ENCODE measurements at regions not wholly inside any gene's neighbourhood (a gene's known extent, or its start where the extent isn't known, plus 50 kb on each side); places are given as distances from the start of the nearest gene placed in this dataset.

DNA sequence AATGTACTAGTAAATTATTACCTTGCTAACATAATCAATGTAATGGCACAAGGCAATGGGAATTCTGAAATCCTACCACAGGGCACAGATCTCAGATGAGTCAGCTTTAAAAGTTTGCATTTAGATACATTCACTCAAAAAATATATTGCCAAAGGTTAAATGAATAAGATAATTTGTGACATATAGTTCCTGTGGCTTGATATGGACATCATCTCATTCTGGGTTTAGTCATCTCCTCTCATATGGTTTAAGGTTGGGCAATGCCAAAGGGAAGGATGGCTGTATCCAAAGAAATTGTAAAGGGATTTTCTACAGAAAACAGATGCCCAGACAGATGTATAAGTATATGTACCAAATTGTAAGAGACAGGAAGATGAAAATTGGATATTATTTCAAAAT, 1065.0 kb downstream of the LRFN5 start:
- Histone ChIP-seq H3K36me3 (ENCODE audit: control insufficient read depth, insufficient read depth, low read length) (no peaks in the 10 kb centered on the region), H3K4me3 (replicated peaks; ENCODE audit: low read depth, low read length) (no peak overlapping the region), H3K27me3 (replicated peaks; ENCODE audit: control insufficient read depth, insufficient read depth, low read length) (no peaks in the 10 kb centered on the region)
- no peak for DNase-seq (ENCODE audit: extremely low read depth, insufficient read length)
- TF ChIP-seq, protein P1, sequence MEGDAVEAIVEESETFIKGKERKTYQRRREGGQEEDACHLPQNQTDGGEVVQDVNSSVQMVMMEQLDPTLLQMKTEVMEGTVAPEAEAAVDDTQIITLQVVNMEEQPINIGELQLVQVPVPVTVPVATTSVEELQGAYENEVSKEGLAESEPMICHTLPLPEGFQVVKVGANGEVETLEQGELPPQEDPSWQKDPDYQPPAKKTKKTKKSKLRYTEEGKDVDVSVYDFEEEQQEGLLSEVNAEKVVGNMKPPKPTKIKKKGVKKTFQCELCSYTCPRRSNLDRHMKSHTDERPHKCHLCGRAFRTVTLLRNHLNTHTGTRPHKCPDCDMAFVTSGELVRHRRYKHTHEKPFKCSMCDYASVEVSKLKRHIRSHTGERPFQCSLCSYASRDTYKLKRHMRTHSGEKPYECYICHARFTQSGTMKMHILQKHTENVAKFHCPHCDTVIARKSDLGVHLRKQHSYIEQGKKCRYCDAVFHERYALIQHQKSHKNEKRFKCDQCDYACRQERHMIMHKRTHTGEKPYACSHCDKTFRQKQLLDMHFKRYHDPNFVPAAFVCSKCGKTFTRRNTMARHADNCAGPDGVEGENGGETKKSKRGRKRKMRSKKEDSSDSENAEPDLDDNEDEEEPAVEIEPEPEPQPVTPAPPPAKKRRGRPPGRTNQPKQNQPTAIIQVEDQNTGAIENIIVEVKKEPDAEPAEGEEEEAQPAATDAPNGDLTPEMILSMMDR (IDR thresholded peaks at IDR 0.05; ENCODE audit: insufficient read depth, low read length, poor library complexity, severe bottlenecking), result no peak

DNA sequence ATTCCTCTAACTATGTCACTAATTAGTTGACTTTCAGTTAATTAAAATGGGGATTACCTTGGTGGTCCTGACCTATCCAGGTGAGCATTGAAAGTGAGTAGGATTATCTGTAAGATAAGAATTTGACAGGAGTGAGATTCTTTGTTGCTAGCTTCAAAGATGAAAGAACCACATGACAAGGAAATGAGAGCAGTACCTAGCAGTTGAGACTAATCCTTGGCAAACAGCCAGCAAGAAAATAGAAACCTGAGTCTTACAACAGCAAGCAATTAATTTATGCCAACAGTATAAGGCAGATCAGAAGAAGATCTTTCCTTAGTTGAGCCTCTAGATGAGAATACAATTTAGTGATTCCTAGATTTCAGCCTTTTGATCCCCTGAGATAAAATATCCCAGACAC, 1058.4 kb downstream of the LRFN5 start:
- no peak overlapping the region for H3K4me3 ChIP-seq (replicated peaks; ENCODE audit: low read depth, low read length)
- TF ChIP-seq, protein P1 (IDR thresholded peaks at IDR 0.05; ENCODE audit: insufficient read depth, low read length, poor library complexity, severe bottlenecking), result no peak
- no peaks in the 10 kb centered on the region for H3K36me3 ChIP-seq (ENCODE audit: control insufficient read depth, insufficient read depth, low read length)
- no peaks in the 10 kb centered on the region for H3K27me3 ChIP-seq (replicated peaks; ENCODE audit: control insufficient read depth, insufficient read depth, low read length)
- no peak for DNase-seq (ENCODE audit: extremely low read depth, insufficient read length)

DNA sequence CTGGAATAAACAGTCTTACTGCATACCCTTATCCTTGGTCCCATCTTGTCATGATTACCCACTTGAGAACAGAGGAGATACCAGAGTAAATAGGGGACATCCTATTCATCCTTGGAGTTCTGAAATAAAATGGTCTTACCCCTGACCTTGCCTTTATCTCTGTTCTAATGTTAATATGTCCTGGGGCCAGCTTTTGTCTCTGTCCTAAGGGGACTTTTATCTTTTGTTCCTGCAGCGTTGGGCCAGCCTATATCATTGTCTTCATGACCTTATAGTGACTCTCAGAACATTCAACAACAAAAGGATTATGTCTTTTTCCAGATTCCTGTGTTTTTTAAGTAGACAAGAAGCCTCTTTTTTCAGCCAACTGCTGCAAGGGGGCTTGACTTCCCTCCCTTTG, 1057.5 kb downstream of the LRFN5 start:
- DNase-seq (ENCODE audit: extremely low read depth, insufficient read length), result no peak
- H3K4me3 ChIP-seq (replicated peaks; ENCODE audit: low read depth, low read length), result no peak overlapping the region
- no peaks in the 10 kb centered on the region for H3K36me3 ChIP-seq (ENCODE audit: control insufficient read depth, insufficient read depth, low read length)
- H3K27me3 ChIP-seq (replicated peaks; ENCODE audit: control insufficient read depth, insufficient read depth, low read length), result no peaks in the 10 kb centered on the region
- TF ChIP-seq, protein P1 (IDR thresholded peaks at IDR 0.05; ENCODE audit: insufficient read depth, low read length, poor library complexity, severe bottlenecking), result no peak

DNA sequence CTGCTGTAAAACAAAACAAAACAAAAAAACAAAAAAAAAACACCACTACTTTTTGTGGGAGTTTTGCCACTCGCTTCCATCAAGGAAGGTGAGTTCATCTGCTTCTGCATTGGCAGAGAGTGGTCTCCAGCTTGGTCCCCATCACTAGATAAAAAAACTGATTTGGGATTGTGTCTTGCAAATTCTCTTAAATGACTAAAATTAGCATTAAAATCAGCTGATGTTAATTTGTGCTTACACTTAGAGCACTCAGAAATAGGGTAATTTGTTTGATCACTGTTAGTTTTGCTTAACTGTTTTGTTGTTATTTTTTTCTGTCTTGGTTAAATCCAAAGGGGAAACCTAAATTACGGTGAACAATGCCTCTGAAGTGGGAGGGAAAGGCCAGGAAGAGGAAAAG, 1048.0 kb downstream of the LRFN5 start:
- no peak overlapping the region for H3K4me3 ChIP-seq (replicated peaks; ENCODE audit: low read depth, low read length)
- H3K36me3 ChIP-seq (ENCODE audit: control insufficient read depth, insufficient read depth, low read length), result no peaks in the 10 kb centered on the region
- TF ChIP-seq, protein P1 (IDR thresholded peaks at IDR 0.05; ENCODE audit: insufficient read depth, low read length, poor library complexity, severe bottlenecking), result no peak
- H3K27me3 ChIP-seq (replicated peaks; ENCODE audit: control insufficient read depth, insufficient read depth, low read length), result no peaks in the 10 kb centered on the region
- DNase-seq (ENCODE audit: extremely low read depth, insufficient read length), result no peak

DNA sequence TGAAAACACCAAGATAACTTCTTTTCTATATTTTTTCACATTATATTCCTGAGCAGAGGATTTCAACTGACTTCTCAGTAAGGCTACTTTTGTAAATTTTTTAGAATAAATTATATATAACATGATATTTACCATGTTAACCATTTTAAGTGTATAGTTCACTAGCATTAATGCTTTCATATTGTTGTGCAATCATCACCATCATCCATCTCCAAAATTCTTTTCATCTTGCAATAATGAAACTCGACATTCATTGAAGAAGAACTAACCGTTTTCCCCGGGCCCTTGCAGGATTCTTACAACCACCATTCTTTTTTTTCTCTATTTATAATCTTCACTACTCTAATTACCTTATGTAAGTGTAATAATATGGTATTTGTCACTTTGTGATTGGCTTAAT, 1036.1 kb downstream of the LRFN5 start:
- TF ChIP-seq, protein P1 (IDR thresholded peaks at IDR 0.05; ENCODE audit: insufficient read depth, low read length, poor library complexity, severe bottlenecking), result no peak
- H3K4me3 ChIP-seq (replicated peaks; ENCODE audit: low read depth, low read length), result no peak overlapping the region
- H3K27me3 ChIP-seq (replicated peaks; ENCODE audit: control insufficient read depth, insufficient read depth, low read length), result no peaks in the 10 kb centered on the region
- DNase-seq (ENCODE audit: extremely low read depth, insufficient read length), result no peak
- H3K36me3 ChIP-seq (ENCODE audit: control insufficient read depth, insufficient read depth, low read length), result no peaks in the 10 kb centered on the region

DNA sequence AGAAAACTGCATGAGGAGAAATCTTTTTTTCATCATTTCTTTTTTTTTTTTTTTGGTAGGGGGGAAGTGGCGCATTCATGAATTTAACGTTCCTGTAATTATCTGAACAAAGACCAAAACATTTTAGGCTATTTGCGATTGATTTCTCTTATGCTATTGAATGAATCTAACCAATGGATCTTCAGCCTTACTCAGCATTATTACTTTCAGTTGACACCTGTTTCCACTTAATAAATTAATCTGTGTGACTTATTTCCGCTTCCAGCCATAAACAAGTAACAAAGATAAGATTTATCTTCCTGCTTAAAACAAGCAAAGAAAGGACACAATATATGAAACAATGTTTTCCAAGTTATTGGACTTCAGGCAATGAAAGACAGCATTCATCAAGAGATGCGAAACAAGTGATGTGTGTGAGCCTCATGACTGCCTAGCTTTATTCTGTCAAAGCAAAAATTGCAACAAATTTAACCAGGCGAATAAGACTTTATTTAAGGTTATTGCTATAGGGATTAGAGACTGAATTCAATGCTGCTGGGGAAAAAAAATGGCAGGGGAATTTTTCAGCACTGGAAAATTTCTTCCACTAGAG, 1026.9 kb downstream of the LRFN5 start:
- H3K36me3 ChIP-seq (ENCODE audit: control insufficient read depth, insufficient read depth, low read length), result no peaks in the 10 kb centered on the region
- no peak overlapping the region for H3K4me3 ChIP-seq (replicated peaks; ENCODE audit: low read depth, low read length)
- H3K27me3 ChIP-seq (replicated peaks; ENCODE audit: control insufficient read depth, insufficient read depth, low read length), result no peaks in the 10 kb centered on the region
- DNase-seq (ENCODE audit: extremely low read depth, insufficient read length), result no peak
- TF ChIP-seq, protein P1 (IDR thresholded peaks at IDR 0.05; ENCODE audit: insufficient read depth, low read length, poor library complexity, severe bottlenecking), result no peak

Data from GM06990 (cell line).